Gastrocnemius medialis (tissue), 4 donors: ENCODE measurements at regions not wholly inside any gene's neighbourhood (a gene's known extent, or its start where the extent isn't known, plus 50 kb on each side); places are given as distances from the start of the nearest gene placed in this dataset.

Experiments
- ATAC-seq, 2 donors: fragments of 150-250 bp; one replicate each; pipeline ENCODE4 v1.9.1; 2016
- DNase-seq, 2 donors: peaks; one replicate each; pipeline ENCODE4 v3.0.0-alpha.2; 2019
- H3K27ac ChIP-seq, 4 donors: fragments of 200-600 bp; sonication (generic); 1 replicate in 1 of 4; 2 replicates in 3 of 4; pipeline ENCODE4 v1.5.1; 2016 to 2018; ENCODE audit warnings: mild to moderate bottlenecking in 2 of 4, moderate library complexity in 1 of 4
- H3K27me3 ChIP-seq, 3 donors: fragments of 200-600 bp; sonication (generic) in 2 of 3; 1 replicate in 1 of 3; 2 replicates in 2 of 3; pipeline versions ENCODE4 v1.5.1 to v1.6.0; 2016 to 2019; ENCODE audit warnings: mild to moderate bottlenecking in 1 of 3, moderate library complexity in 1 of 3
- H3K36me3 ChIP-seq, 2 donors: fragments of 200-600 bp; sonication (generic) in 1 of 2; one replicate each; pipeline ENCODE4 v1.5.1; 2017 to 2018
- H3K4me1 ChIP-seq, 2 donors: fragments of 200-600 bp; sonication (generic) in 1 of 2; one replicate each; pipeline ENCODE4 v1.5.1; 2016 to 2017; ENCODE audit warnings: mild to moderate bottlenecking in 2 of 2
- H3K4me3 ChIP-seq, 4 donors: fragments of 200-600 bp; sonication (generic) in 3 of 4; 1 replicate in 1 of 4; 2 replicates in 3 of 4; pipeline ENCODE4 v1.5.1; 2016 to 2019; ENCODE audit warnings: mild to moderate bottlenecking in 2 of 4
- H3K9me3 ChIP-seq, 3 donors: fragments of 200-600 bp; sonication (generic) in 2 of 3; 1 replicate in 1 of 3; 2 replicates in 2 of 3; pipeline ENCODE4 v1.5.1; 2016 to 2019
- POLR2A ChIP-seq, 2 donors: fragments of 450-650 bp; IDR thresholded peaks; one replicate each; pipeline ENCODE4 v1.6.1; 2017; ENCODE audit warnings: antibody characterized with exemption in 2 of 2, mild to moderate bottlenecking in 2 of 2, moderate library complexity in 2 of 2
- in situ Hi-C, 4 donors: fragments of 200-750 bp; cut with MboI; loops; one replicate each; pipeline versions ENCODE4 v1.15.0 to v1.8.0; 2017; ENCODE audit warnings: low sequenced_read_pairs in 4 of 4
- intact Hi-C: fragments of 100-400 bp; cut with DNase I; formaldehyde crosslinking; loops from one replicate; pipeline ENCODE4 v1.15.1; 2023; ENCODE audit warnings: low total_unique reads
- TF ChIP-seq, protein P1 (sequence below), 5 experiments: fragments of 450-650 bp in 3 of 5; fragments of 200-600 bp in 2 of 5; sonication (generic) in 2 of 5; IDR thresholded peaks in 4 of 5; conservative IDR thresholded peaks in 1 of 5; 1 replicate in 4 of 5; 2 replicates in 1 of 5; pipeline ENCODE4 v1.5.1; 2016 to 2019; ENCODE audit warnings: antibody characterized with exemption in 5 of 5, mild to moderate bottlenecking in 3 of 5, moderate library complexity in 3 of 5

DNA sequence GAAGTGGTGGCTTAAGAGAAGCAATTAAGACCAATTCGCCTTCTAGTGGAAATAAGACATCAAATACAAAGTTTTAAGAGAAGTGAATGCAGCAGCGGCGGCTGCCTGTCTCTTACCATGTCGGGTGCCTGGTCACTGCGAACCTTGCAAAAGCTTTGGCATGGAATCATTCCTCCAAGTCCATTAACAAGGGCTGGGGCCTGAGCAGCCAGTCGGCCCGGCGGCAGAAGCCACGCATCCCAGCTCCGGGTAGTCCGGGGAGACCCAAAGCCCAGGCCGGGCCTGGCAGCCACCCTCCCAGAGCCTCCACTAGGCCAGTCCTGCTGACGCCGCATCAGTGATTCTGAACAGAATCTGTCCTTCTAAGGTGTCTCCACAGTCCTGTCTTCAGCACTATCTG, 321.0 kb downstream of the TMEM121 start:
- DNase-seq: no peak
- intact Hi-C loops: no loop called here
- ATAC-seq: no peak
- Histone ChIP-seq H3K36me3 (no peaks in the 10 kb centered on the region), H3K27me3 (no peaks in the 10 kb centered on the region), H3K27ac (no peak overlapping the region), H3K4me1 (no peaks in the 10 kb centered on the region), H3K9me3 (no peaks in the 10 kb centered on the region), H3K4me3 (no peak overlapping the region)
- TF ChIP-seq, protein P1, sequence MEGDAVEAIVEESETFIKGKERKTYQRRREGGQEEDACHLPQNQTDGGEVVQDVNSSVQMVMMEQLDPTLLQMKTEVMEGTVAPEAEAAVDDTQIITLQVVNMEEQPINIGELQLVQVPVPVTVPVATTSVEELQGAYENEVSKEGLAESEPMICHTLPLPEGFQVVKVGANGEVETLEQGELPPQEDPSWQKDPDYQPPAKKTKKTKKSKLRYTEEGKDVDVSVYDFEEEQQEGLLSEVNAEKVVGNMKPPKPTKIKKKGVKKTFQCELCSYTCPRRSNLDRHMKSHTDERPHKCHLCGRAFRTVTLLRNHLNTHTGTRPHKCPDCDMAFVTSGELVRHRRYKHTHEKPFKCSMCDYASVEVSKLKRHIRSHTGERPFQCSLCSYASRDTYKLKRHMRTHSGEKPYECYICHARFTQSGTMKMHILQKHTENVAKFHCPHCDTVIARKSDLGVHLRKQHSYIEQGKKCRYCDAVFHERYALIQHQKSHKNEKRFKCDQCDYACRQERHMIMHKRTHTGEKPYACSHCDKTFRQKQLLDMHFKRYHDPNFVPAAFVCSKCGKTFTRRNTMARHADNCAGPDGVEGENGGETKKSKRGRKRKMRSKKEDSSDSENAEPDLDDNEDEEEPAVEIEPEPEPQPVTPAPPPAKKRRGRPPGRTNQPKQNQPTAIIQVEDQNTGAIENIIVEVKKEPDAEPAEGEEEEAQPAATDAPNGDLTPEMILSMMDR (IDR thresholded peaks at IDR 0.05 in 4 of 5, conservative IDR thresholded peaks at IDR 0.05 in 1 of 5): no peak
- TF ChIP-seq POLR2A (IDR thresholded peaks at IDR 0.05): no peak
- in situ Hi-C loops: no loop called here

DNA sequence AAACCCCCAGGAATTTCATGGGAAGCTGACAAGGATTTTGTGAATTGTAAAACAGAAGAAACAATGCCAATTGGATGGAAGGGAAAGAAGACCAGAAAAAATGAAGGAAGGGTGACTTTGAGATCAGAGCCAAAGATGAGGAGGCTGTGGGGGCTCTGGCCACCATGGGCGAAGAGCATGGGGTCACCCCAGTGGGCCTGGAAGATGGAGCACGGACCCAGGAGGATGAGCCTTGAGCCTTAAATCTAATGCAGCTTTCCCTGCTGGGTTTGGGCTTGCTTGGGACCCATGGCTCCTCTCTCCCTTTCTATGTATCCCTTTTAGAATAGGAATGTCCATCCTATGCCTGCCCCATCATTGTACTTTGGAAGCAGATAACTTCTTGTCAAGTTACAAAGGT, 322.2 kb downstream of the TMEM121 start:
- H3K4me1 ChIP-seq: no peaks in the 10 kb centered on the region
- no peaks in the 10 kb centered on the region for H3K36me3 ChIP-seq
- TF ChIP-seq POLR2A (IDR thresholded peaks at IDR 0.05): no peak
- TF ChIP-seq, protein P1 (IDR thresholded peaks at IDR 0.05 in 4 of 5, conservative IDR thresholded peaks at IDR 0.05 in 1 of 5): no peak
- ATAC-seq: no peak
- in situ Hi-C loops (no loop called here), intact Hi-C loops (no loop called here)
- no peak overlapping the region for H3K27ac ChIP-seq
- DNase-seq: no peak
- no peak overlapping the region for H3K4me3 ChIP-seq
- H3K27me3 ChIP-seq: no peaks in the 10 kb centered on the region
- H3K9me3 ChIP-seq: no peaks in the 10 kb centered on the region

DNA sequence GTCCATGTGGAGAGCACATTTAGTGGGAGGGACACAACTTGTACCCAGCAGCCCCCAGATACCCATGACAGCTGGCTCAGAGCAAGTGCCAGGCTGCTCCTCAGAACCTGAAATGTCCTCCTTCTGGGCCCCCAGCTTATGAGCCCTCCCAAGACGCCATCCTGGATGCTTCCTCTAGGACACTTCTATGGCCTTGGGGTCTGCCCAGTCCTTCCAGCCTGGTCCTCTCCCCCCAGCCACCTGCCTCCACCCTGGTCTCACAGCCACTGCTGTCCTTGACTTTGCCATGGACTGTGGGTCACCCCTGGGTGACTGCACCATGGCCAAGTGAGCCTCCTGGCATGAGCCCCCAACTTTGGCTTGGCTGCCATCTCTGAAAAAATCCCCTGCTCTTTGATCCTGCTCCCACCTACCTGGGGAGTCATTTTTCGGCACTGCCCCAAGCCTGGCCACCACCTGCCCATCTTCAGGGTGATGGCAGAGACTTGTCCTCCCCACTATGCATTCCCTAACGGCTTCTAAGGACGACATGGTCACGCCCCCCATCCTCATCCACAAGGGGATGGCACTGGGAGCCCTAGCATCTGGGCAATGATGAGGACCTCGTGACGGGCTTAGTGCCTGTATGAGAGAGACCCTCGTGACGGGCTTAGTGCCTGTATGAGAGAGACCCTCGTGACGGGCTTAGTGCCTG, 323.7 kb downstream of the TMEM121 start:
- H3K4me1 ChIP-seq: no peaks in the 10 kb centered on the region
- DNase-seq (no peak), ATAC-seq (no peak)
- no peak for TF ChIP-seq POLR2A (IDR thresholded peaks at IDR 0.05)
- TF ChIP-seq, protein P1 (IDR thresholded peaks at IDR 0.05 in 4 of 5, conservative IDR thresholded peaks at IDR 0.05 in 1 of 5): no peak
- intact Hi-C loops (no loop called here), in situ Hi-C loops (no loop called here)
- H3K27me3 ChIP-seq: no peaks in the 10 kb centered on the region
- no peaks in the 10 kb centered on the region for H3K9me3 ChIP-seq
- H3K27ac ChIP-seq: no peak overlapping the region
- no peaks in the 10 kb centered on the region for H3K36me3 ChIP-seq
- no peak overlapping the region for H3K4me3 ChIP-seq

DNA sequence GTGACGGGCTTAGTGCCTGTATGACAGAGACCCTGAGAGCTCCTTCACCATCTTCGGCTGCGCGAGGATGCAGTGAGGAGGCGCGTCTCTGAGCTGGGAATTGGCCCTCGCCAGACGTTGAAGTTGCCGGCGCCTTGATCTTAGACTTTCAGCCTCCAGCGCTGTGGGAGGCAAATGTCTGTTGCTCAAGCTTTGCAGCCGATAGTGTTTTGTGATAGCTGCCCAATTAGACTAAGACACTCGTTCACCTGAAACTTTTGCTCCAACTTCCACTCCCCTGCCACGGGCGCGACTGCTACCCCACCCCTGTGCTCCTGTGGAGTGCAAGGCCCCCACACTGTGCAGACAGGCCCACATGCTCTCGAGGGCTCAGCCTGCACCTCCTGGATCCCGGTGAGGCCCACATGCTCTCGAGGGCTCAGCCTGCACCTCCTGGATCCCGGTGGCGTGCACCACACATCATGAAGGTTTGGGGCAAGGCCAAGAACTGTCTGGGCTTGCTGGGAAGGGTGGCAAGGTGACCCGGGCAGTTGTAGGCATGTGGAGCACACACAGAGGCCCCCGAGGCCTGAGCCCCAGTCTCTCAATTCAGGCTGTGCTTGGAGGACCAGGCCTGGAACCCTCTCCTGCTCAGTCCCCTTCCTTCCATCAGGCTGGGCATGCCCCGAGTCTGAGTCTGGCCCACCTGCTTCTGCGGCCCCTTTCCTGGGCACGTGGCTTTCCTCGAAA, 324.6 kb downstream of the TMEM121 start:
- Histone ChIP-seq H3K27me3 (no peaks in the 10 kb centered on the region), H3K4me3 (no peak overlapping the region), H3K9me3 (no peaks in the 10 kb centered on the region), H3K36me3 (no peaks in the 10 kb centered on the region), H3K27ac (no peak overlapping the region), H3K4me1 (no peaks in the 10 kb centered on the region)
- DNase-seq (no peak), ATAC-seq (no peak)
- TF ChIP-seq POLR2A (IDR thresholded peaks at IDR 0.05): no peak
- in situ Hi-C loops: no loop called here
- intact Hi-C loops: no loop called here

DNA sequence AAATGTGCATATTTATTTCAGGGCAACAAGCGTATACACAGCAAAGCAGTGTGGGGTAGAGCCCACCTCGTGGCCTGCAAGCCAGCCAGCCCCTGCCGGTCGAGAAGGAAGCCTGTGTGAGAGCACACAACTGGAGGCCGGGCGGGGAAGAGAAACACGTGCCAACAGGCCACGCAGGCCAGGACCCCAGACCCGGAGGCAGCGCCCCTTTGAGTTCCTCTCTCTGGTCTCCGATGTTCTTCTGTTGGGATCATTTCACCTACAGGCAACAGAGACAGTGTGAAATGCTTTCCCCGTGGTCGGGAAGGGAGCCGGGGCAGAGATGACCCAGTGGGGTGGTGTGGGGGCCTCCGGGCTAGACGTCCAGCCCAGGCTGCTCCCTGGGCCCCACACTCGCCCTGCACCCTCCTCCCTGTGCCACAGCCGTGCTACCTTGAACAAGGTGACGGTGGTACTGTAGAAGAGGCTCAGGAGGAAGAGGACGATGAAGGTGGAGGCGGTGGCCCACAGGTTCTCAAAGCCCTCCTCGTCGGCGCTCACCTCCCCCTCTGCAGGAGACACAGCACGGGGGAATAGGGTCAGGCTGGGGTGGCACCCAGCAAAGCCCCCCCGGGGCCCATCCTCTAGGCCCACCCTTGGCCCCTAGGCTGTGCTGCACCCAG, 325.5 kb downstream of the TMEM121 start:
- no peak overlapping the region for H3K27ac ChIP-seq
- DNase-seq (no peak), ATAC-seq (no peak)
- H3K36me3 ChIP-seq: no peaks in the 10 kb centered on the region
- TF ChIP-seq, protein P1 (IDR thresholded peaks at IDR 0.05 in 4 of 5, conservative IDR thresholded peaks at IDR 0.05 in 1 of 5): no peak
- TF ChIP-seq POLR2A (IDR thresholded peaks at IDR 0.05): no peak
- H3K9me3 ChIP-seq: no peaks in the 10 kb centered on the region
- H3K4me1 ChIP-seq: no peaks in the 10 kb centered on the region
- in situ Hi-C loops (no loop called here), intact Hi-C loops (no loop called here)
- no peak overlapping the region for H3K4me3 ChIP-seq
- no peaks in the 10 kb centered on the region for H3K27me3 ChIP-seq
